Thyroid gland (tissue), 4 donors: ENCODE measurements at regions not wholly inside any gene's neighbourhood (a gene's known extent, or its start where the extent isn't known, plus 50 kb on each side); places are given as distances from the start of the nearest gene placed in this dataset.

Experiments used
- CTCF ChIP-seq, 6 experiments: fragments of 200-600 bp in 3 of 6; fragments of 450-650 bp in 3 of 6; sonication (generic) in 3 of 6; IDR thresholded peaks; one replicate each; pipeline ENCODE4 v1.5.1; 2016 to 2019; ENCODE audit warnings: antibody characterized with exemption in 6 of 6, mild to moderate bottlenecking in 2 of 6, inconsistent platforms in 1 of 6, moderate library complexity in 1 of 6
- POLR2A ChIP-seq, 2 donors: fragments of 450-650 bp; IDR thresholded peaks; one replicate each; pipeline ENCODE4 v1.6.1; 2017; ENCODE audit warnings: antibody characterized with exemption in 2 of 2, mild to moderate bottlenecking in 2 of 2, moderate library complexity in 1 of 2

DNA sequence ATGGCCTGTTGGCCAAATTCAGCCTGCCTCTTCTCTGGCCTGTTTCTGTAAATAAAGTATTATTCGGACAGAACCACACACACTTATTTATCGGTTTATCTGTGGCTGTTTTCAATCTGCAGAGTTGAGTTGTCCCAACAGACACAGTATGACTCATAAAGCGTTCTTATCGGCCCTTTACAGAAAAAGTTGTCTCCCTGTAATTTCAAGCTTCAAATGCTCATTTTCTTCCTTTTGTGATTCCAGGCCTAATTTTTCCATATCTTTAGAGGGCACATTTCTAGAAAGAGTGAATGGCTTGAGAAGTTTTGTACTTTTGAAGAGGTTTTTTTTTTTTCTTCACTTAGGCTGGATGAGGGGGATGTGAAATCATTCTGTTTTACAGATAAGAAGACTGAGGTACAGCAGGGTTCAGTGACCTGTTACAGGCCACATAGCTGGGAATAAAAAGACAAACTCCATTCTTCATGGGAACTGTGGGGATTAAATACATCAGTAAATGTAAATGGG lies 440.9 kb downstream of the TSHZ3 start:
- TF ChIP-seq CTCF (IDR thresholded peaks at IDR 0.05) (no peak), POLR2A (IDR thresholded peaks at IDR 0.05) (no peak)
